Esophagus squamous epithelium (tissue), 5 donors: ENCODE measurements at regions not wholly inside any gene's neighbourhood (a gene's known extent, or its start where the extent isn't known, plus 50 kb on each side); places are given as distances from the start of the nearest gene placed in this dataset.

Source experiments
- DNase-seq: peaks from one replicate; lab custom pipeline; 2025; lab: John Stamatoyannopoulos, UW
- H3K27ac ChIP-seq, 4 donors: fragments of 200-600 bp; sonication (generic); one replicate each; pipeline ENCODE4 v1.5.1; 2016 to 2019; ENCODE audit warnings: mild to moderate bottlenecking in 1 of 4
- H3K27me3 ChIP-seq, 4 donors: fragments of 200-600 bp; sonication (generic); 1 replicate in 3 of 4; 2 replicates in 1 of 4; pipeline versions ENCODE4 v1.5.1 to v1.6.0; 2017 to 2021; ENCODE audit warnings: antibody characterized with exemption in 1 of 4
- H3K36me3 ChIP-seq, 3 donors: fragments of 200-600 bp; sonication (generic); one replicate each; pipeline ENCODE4 v1.5.1; 2016 to 2019
- H3K4me1 ChIP-seq, 3 donors: fragments of 200-600 bp; sonication (generic); one replicate each; pipeline ENCODE4 v1.5.1; 2017 to 2019
- H3K4me3 ChIP-seq, 4 donors: fragments of 200-600 bp; sonication (generic); 1 replicate in 3 of 4; 2 replicates in 1 of 4; pipeline ENCODE4 v1.5.1; 2016 to 2019; ENCODE audit warnings: mild to moderate bottlenecking in 2 of 4, moderate library complexity in 1 of 4
- H3K9me3 ChIP-seq, 3 donors: fragments of 200-600 bp; sonication (generic); one replicate each; pipeline ENCODE4 v1.5.1; 2016 to 2019
- POLR2A ChIP-seq, 4 donors: fragments of 450-650 bp; IDR thresholded peaks; one replicate each; pipeline ENCODE4 v1.6.1; 2017; ENCODE audit warnings: antibody characterized with exemption in 4 of 4, mild to moderate bottlenecking in 4 of 4, moderate library complexity in 3 of 4
- WGBS, 2 donors: methylation state at CpG; one replicate each; pipeline ENCODE4 v1.1.5; 2018; 5-methylcytosine and 5-hydroxymethylcytosine counted together
- intact Hi-C: fragments of 100-400 bp; cut with DNase I; formaldehyde crosslinking; loops from one replicate; pipeline ENCODE4 v1.15.0; 2022
- TF ChIP-seq, protein P1 (sequence below), 6 experiments: fragments of 450-650 bp in 4 of 6; fragments of 200-600 bp in 2 of 6; sonication (generic) in 2 of 6; IDR thresholded peaks; one replicate each; pipeline ENCODE4 v1.5.1; 2016 to 2019; ENCODE audit warnings: antibody characterized with exemption in 6 of 6, mild to moderate bottlenecking in 4 of 6, moderate library complexity in 4 of 6
- donor health status: DM: yes; HTN: yes; CAD: no.

DNA sequence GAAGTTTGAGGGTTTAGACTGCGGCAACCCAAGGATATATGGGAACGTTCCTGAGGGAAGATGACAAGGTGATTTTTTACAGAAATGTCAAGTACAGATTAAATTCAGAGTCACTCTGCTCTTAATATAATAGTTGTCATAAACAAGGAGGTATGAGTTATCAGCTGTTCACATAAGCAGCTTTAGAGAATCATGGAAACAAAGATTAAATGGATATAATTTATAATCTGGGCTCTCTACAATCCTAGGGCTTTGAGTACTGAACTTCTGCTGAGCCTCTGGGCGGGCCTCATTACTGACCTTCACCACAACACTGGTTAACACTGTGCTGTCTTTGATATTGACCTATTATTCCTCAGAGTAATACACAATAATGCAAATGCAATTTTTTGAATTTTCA lies 577.8 kb downstream of the RPS29 start:
- no peak overlapping the region for H3K27ac ChIP-seq
- TF ChIP-seq POLR2A (IDR thresholded peaks at IDR 0.05), result no peak
- TF ChIP-seq, protein P1, sequence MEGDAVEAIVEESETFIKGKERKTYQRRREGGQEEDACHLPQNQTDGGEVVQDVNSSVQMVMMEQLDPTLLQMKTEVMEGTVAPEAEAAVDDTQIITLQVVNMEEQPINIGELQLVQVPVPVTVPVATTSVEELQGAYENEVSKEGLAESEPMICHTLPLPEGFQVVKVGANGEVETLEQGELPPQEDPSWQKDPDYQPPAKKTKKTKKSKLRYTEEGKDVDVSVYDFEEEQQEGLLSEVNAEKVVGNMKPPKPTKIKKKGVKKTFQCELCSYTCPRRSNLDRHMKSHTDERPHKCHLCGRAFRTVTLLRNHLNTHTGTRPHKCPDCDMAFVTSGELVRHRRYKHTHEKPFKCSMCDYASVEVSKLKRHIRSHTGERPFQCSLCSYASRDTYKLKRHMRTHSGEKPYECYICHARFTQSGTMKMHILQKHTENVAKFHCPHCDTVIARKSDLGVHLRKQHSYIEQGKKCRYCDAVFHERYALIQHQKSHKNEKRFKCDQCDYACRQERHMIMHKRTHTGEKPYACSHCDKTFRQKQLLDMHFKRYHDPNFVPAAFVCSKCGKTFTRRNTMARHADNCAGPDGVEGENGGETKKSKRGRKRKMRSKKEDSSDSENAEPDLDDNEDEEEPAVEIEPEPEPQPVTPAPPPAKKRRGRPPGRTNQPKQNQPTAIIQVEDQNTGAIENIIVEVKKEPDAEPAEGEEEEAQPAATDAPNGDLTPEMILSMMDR (IDR thresholded peaks at IDR 0.05), result no peak
- no peaks in the 10 kb centered on the region for H3K9me3 ChIP-seq
- 29 to 41% methylated on average over 3 of the region's 3 CpGs for WGBS, 2 donors
- no peaks in the 10 kb centered on the region for H3K4me1 ChIP-seq
- intact Hi-C loops, result no loop called here
- no peaks in the 10 kb centered on the region for H3K36me3 ChIP-seq
- no peak overlapping the region for H3K4me3 ChIP-seq
- H3K27me3 ChIP-seq, result no peaks in the 10 kb centered on the region
- DNase-seq, result no peak

DNA sequence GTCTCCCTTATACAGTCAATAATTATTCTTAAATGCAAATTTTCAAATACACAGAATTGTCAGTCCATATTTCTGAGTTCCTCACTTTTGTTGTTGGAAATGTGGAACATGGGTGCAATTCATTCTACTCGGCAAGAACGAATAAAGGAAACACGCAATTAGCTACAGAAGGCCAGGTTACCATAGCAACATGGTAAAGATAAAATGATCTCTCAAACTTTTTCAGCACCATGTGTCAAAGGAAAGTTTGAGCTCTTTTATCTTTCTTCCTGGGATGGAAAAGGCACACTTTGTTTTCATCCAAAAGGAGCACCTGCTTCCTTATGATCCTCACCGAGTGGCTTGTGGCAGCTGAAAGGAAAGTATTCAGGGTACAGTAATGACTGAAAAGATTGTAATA lies 595.0 kb downstream of the RPS29 start:
- TF ChIP-seq, protein P1 (IDR thresholded peaks at IDR 0.05), result no peak
- TF ChIP-seq POLR2A (IDR thresholded peaks at IDR 0.05), result no peak
- intact Hi-C loops, result no loop called here
- no peaks in the 10 kb centered on the region for H3K9me3 ChIP-seq
- WGBS, 2 donors, result 80 to 81% methylated on average over 4 of the region's 4 CpGs
- H3K4me3 ChIP-seq, result no peak overlapping the region
- no peak for DNase-seq
- H3K4me1 ChIP-seq, result no peaks in the 10 kb centered on the region
- H3K27me3 ChIP-seq, result no peaks in the 10 kb centered on the region
- no peak overlapping the region for H3K27ac ChIP-seq
- no peaks in the 10 kb centered on the region for H3K36me3 ChIP-seq

DNA sequence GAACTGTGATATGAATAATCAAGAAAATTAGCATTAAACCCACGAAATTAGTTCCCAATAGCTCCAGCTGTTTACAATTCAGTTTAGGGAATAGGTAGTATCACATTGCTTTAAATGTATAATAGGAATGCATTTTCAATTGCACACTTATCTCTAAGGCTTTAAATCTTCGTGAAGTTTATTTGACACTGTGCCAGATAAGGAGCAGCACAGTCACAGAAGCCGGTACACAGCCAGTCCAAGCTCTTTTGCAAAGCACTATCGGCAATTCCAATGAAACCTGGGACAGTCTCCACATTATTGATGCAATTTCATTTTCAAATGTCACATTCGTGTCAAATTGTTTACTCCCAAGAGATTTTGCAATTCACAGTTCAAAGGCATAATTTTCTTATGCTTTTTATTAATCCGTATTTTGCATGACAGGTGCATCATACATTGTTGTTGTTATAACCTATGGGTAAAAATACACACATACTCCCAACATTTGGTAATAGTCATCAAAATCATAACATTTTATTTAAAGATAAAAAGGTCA lies 602.8 kb downstream of the RPS29 start:
- no peaks in the 10 kb centered on the region for H3K9me3 ChIP-seq
- no peaks in the 10 kb centered on the region for H3K4me1 ChIP-seq
- H3K27me3 ChIP-seq, result no peaks in the 10 kb centered on the region
- no peak for DNase-seq
- H3K27ac ChIP-seq, result no peak overlapping the region
- H3K36me3 ChIP-seq, result no peaks in the 10 kb centered on the region
- TF ChIP-seq, protein P1 (IDR thresholded peaks at IDR 0.05), result no peak
- no peak for TF ChIP-seq POLR2A (IDR thresholded peaks at IDR 0.05)
- intact Hi-C loops, result no loop called here
- 35 to 49% methylated on average over 6 of the region's 6 CpGs for WGBS, 2 donors
- no peak overlapping the region for H3K4me3 ChIP-seq

DNA sequence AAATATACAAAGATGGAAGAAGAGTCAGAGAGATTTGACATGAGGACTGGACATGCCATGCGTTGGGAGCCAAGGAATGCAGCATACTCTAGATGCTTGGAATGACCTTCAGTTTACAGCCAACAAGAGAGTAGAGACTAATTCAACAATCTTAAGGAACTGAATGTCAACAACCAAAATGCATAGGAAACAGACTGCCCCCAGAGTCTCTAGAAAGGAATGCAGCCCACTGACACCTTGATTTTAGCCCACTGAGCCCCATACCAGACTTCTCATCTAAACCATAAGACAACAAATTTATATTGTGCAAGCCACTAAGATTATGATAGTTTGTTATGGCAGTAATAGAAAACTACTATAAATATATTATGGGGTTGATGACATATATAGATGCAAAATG lies 611.2 kb downstream of the RPS29 start:
- Histone ChIP-seq H3K4me3 (no peak overlapping the region), H3K27ac (no peak overlapping the region), H3K4me1 (no peaks in the 10 kb centered on the region), H3K36me3 (no peaks in the 10 kb centered on the region), H3K27me3 (no peaks in the 10 kb centered on the region), H3K9me3 (no peaks in the 10 kb centered on the region)
- intact Hi-C loops, result no loop called here
- no peak for DNase-seq
- TF ChIP-seq, protein P1 (IDR thresholded peaks at IDR 0.05), result no peak
- TF ChIP-seq POLR2A (IDR thresholded peaks at IDR 0.05), result no peak
- WGBS, 2 donors, result 43 to 47% methylated on average over 1 of the region's 1 CpG

DNA sequence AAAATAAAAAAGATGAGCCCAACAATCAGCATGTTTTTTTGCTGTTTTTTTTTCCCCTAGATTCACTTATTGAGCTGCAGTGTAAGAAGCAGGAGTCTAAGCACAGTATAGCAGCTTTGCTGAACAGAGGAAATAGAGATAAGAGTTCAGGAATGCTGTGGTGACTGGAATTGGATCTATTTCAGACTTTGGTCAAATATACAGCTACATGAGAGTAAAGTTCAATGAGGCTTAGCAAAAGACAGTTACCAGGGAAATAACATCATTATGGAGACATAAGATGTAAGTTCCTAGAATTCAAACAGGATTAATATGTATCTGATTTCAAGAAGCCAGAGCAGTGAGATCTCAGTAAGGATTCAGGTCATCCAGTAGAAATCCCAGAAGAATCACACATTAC lies 613.0 kb downstream of the RPS29 start:
- intact Hi-C loops, result no loop called here
- no peaks in the 10 kb centered on the region for H3K9me3 ChIP-seq
- no peaks in the 10 kb centered on the region for H3K36me3 ChIP-seq
- no peaks in the 10 kb centered on the region for H3K27me3 ChIP-seq
- TF ChIP-seq, protein P1 (IDR thresholded peaks at IDR 0.05), result no peak
- TF ChIP-seq POLR2A (IDR thresholded peaks at IDR 0.05), result no peak
- no peak overlapping the region for H3K27ac ChIP-seq
- no peak for DNase-seq
- H3K4me3 ChIP-seq, result no peak overlapping the region
- no peaks in the 10 kb centered on the region for H3K4me1 ChIP-seq
